Right renal pelvis (tissue), 4 donors: ENCODE measurements at regions not wholly inside any gene's neighbourhood (a gene's known extent, or its start where the extent isn't known, plus 50 kb on each side); places are given as distances from the start of the nearest gene placed in this dataset.
"Not testable (repeated sequence)": the region's sequence is repeated elsewhere in the genome, so short reads cannot be mapped to it uniquely, and the experiment has no call there.

ENCODE experiments used
- DNase-seq, 4 donors: peaks; one replicate each; pipeline ENCODE4 v3.0.0-alpha.2; 2013; ENCODE audit warnings: low read depth in 4 of 4, low spot score in 3 of 4, missing footprints in 1 of 4

GRCh38 chr4:162849937-162850336 is 316.8 kb downstream of the NAF1 start:
- DNase-seq, result no peak

- DNase-seq, result no peak
These were observed 318.6 kb downstream of the NAF1 start for GRCh38 chr4:162847945-162848549.

- DNase-seq, result no peak
These were observed 324.9 kb downstream of the NAF1 start for GRCh38 chr4:162841753-162842152.

GRCh38 chr4:162839814-162840213 is 326.9 kb downstream of the NAF1 start:
- DNase-seq, result no peak

- no peak for DNase-seq
These were observed 328.0 kb downstream of the NAF1 start for GRCh38 chr4:162838671-162839070.

GRCh38 chr4:162837679-162838078 is 329.0 kb downstream of the NAF1 start:
- no peak for DNase-seq

GRCh38 chr4:162837241-162837640 is 329.4 kb downstream of the NAF1 start:
- no peak for DNase-seq

- DNase-seq, result no peak
These were observed 329.9 kb downstream of the NAF1 start for GRCh38 chr4:162836773-162837172.

- DNase-seq, result not testable (repeated sequence)
These were observed 330.4 kb downstream of the NAF1 start for GRCh38 chr4:162836258-162836657.

- no peak for DNase-seq
These were observed 335.8 kb downstream of the NAF1 start for GRCh38 chr4:162830899-162831298.

GRCh38 chr4:162817374-162817773 is 349.3 kb downstream of the NAF1 start:
- not testable (repeated sequence) for DNase-seq

GRCh38 chr4:162804351-162804924 is 362.3 kb downstream of the NAF1 start:
- no peak for DNase-seq

- no peak for DNase-seq
These were observed 363.3 kb downstream of the NAF1 start for GRCh38 chr4:162803378-162803777.

- no peak for DNase-seq
These were observed 369.6 kb downstream of the NAF1 start for GRCh38 chr4:162797108-162797507.

- no peak for DNase-seq
These were observed 373.1 kb downstream of the NAF1 start for GRCh38 chr4:162793571-162793970.

GRCh38 chr4:162793004-162793403 is 373.7 kb downstream of the NAF1 start:
- DNase-seq, result no peak

- no peak for DNase-seq
These were observed 375.5 kb downstream of the NAF1 start for GRCh38 chr4:162791226-162791625.

GRCh38 chr4:162787120-162787519 is 379.6 kb downstream of the NAF1 start:
- DNase-seq, result no peak

- DNase-seq, result no peak
These were observed 383.7 kb downstream of the NAF1 start for GRCh38 chr4:162782778-162783525.

- DNase-seq, result no peak
These were observed 384.5 kb downstream of the NAF1 start for GRCh38 chr4:162782096-162782777.

- no peak for DNase-seq
These were observed 395.8 kb downstream of the NAF1 start for GRCh38 chr4:162770761-162771490.
